OCI-LY1 (cell line): ENCODE measurements at regions not wholly inside any gene's neighbourhood (a gene's known extent, or its start where the extent isn't known, plus 50 kb on each side); places are given as distances from the start of the nearest gene placed in this dataset.

Experiments
- H2AFZ ChIP-seq: fragments of 200-600 bp; sonication (generic), shearing (Covaris generic); 2 replicates; pipeline ENCODE4 v1.6.0; 2014; ENCODE audit warnings: antibody characterized with exemption, mild to moderate bottlenecking, low read length
- H3F3A ChIP-seq: fragments of 200-600 bp; sonication (generic), shearing (Covaris generic); 2 replicates; pipeline ENCODE4 v1.6.0; 2014; ENCODE audit warnings: mild to moderate bottlenecking, antibody characterized with exemption, low read length, moderate library complexity; ENCODE audit not compliant: insufficient read depth
- H3K27ac ChIP-seq: fragments of 200-600 bp; sonication (generic); 2 replicates; pipeline ENCODE4 v1.5.1; 2014; ENCODE audit warnings: low read length, mixed run types, mild to moderate bottlenecking, low read depth; ENCODE audit not compliant: poor library complexity, severe bottlenecking
- H3K27me3 ChIP-seq: fragments of 200-600 bp; sonication (generic); 2 replicates; pipeline ENCODE4 v1.6.0; 2014; ENCODE audit warnings: antibody characterized with exemption, mild to moderate bottlenecking, low read length, moderate library complexity; ENCODE audit not compliant: insufficient read depth
- H3K36me3 ChIP-seq: fragments of 200-600 bp; sonication (generic); 2 replicates; pipeline ENCODE4 v1.6.1; 2014; ENCODE audit warnings: mild to moderate bottlenecking, antibody characterized with exemption, low read length, moderate library complexity, mixed read lengths; ENCODE audit not compliant: insufficient read depth
- H3K4me1 ChIP-seq: fragments of 200-600 bp; sonication (generic); 2 replicates; pipeline ENCODE4 v1.5.1; 2014; ENCODE audit warnings: mild to moderate bottlenecking, low read length, moderate library complexity; ENCODE audit not compliant: insufficient read depth, severe bottlenecking
- H3K4me2 ChIP-seq: fragments of 200-600 bp; sonication (generic), shearing (Covaris generic); 2 replicates; pipeline ENCODE4 v1.6.1; 2014; ENCODE audit warnings: low read length
- H3K4me3 ChIP-seq: fragments of 200-600 bp; sonication (generic); 2 replicates; pipeline ENCODE4 v1.5.1; 2014; ENCODE audit warnings: low read length, low read depth, mild to moderate bottlenecking, mixed read lengths; ENCODE audit not compliant: poor library complexity, severe bottlenecking
- H3K79me2 ChIP-seq: fragments of 200-600 bp; shearing (Covaris generic); 2 replicates; pipeline ENCODE4 v1.6.1; 2016; ENCODE audit warnings: mixed run types, low read length, mixed read lengths; ENCODE audit not compliant: insufficient read depth
- H3K9ac ChIP-seq: fragments of 200-600 bp; sonication (generic), shearing (Covaris generic); 2 replicates; pipeline ENCODE4 v1.6.1; 2014; ENCODE audit warnings: mild to moderate bottlenecking, low read length, mixed read lengths
- H3K9me2 ChIP-seq: fragments of 200-600 bp; sonication (generic), shearing (Covaris generic); 2 replicates; pipeline ENCODE4 v1.6.1; 2014; ENCODE audit warnings: low read depth, mild to moderate bottlenecking, low read length, mixed read lengths
- H3K9me3 ChIP-seq: fragments of 200-600 bp; shearing (Covaris generic); 2 replicates; pipeline ENCODE4 v1.6.1; 2014; ENCODE audit warnings: low read length, mixed read lengths
- H4K20me1 ChIP-seq: fragments of 200-600 bp; sonication (generic), shearing (Covaris generic); 2 replicates; pipeline ENCODE4 v1.6.0; 2016; ENCODE audit warnings: mild to moderate bottlenecking, low read length; ENCODE audit not compliant: insufficient read depth
- CTCF ChIP-seq: fragments of 200-600 bp; sonication (generic), shearing (Covaris generic); IDR thresholded peaks from 2 replicates; pipeline ENCODE4 v1.5.1; 2017; ENCODE audit warnings: mild to moderate bottlenecking, antibody characterized with exemption, low read length, moderate library complexity, mixed read lengths
- EZH2 ChIP-seq: fragments of 200-600 bp; sonication (generic), shearing (Covaris generic); IDR thresholded peaks from 2 replicates; pipeline ENCODE4 v1.8.0; 2017; ENCODE audit warnings: borderline replicate concordance, mixed run types, mild to moderate bottlenecking, antibody characterized with exemption, low read length, moderate library complexity, mixed read lengths

GRCh38 chr22:47267513-47268282 lies 505.2 kb downstream of the TBC1D22A start:
- Histone ChIP-seq H3K9me3 (no peaks in the 10 kb centered on the region), H3K27me3 (no peaks in the 10 kb centered on the region), H3K4me1 (no peaks in the 10 kb centered on the region), H3K79me2 (no peaks in the 10 kb centered on the region), H4K20me1 (no peaks in the 10 kb centered on the region), H3K9ac (no peak overlapping the region), H3K36me3 (no peaks in the 10 kb centered on the region), H3K4me2 (no peak overlapping the region), H3K27ac (no peak overlapping the region), H2AFZ (no peak overlapping the region), H3F3A (no peaks in the 10 kb centered on the region), H3K4me3 (no peak overlapping the region), H3K9me2 (no peaks in the 10 kb centered on the region)
- TF ChIP-seq EZH2 (no peak), CTCF (no peak)

GRCh38 chr22:47266329-47266728 lies 503.9 kb downstream of the TBC1D22A start:
- H3K27ac ChIP-seq, result no peak overlapping the region
- no peak overlapping the region for H2AFZ ChIP-seq
- H3K79me2 ChIP-seq, result no peaks in the 10 kb centered on the region
- no peak overlapping the region for H3K4me3 ChIP-seq
- H3K9ac ChIP-seq, result no peak overlapping the region
- H4K20me1 ChIP-seq, result no peaks in the 10 kb centered on the region
- H3F3A ChIP-seq, result no peaks in the 10 kb centered on the region
- no peak for TF ChIP-seq EZH2
- TF ChIP-seq CTCF, result no peak
- H3K36me3 ChIP-seq, result no peaks in the 10 kb centered on the region
- H3K9me2 ChIP-seq, result no peaks in the 10 kb centered on the region
- no peaks in the 10 kb centered on the region for H3K27me3 ChIP-seq
- no peaks in the 10 kb centered on the region for H3K4me1 ChIP-seq
- H3K9me3 ChIP-seq, result no peaks in the 10 kb centered on the region
- H3K4me2 ChIP-seq, result no peak overlapping the region

- Histone ChIP-seq H3K36me3 (no peaks in the 10 kb centered on the region), H3K4me3 (no peak overlapping the region), H2AFZ (no peak overlapping the region), H3K9me3 (no peaks in the 10 kb centered on the region), H3K9me2 (no peaks in the 10 kb centered on the region), H3K9ac (no peak overlapping the region), H3K79me2 (no peaks in the 10 kb centered on the region), H3K27ac (no peak overlapping the region), H4K20me1 (no peaks in the 10 kb centered on the region), H3K27me3 (no peaks in the 10 kb centered on the region), H3K4me1 (no peaks in the 10 kb centered on the region), H3K4me2 (no peak overlapping the region), H3F3A (no peaks in the 10 kb centered on the region)
- TF ChIP-seq CTCF, result no peak
- no peak for TF ChIP-seq EZH2
Observed at GRCh38 chr22:47260551-47260950, 498.1 kb downstream of the TBC1D22A start.
